HFFc6 (cell line): ENCODE measurements at regions not wholly inside any gene's neighbourhood (a gene's known extent, or its start where the extent isn't known, plus 50 kb on each side); places are given as distances from the start of the nearest gene placed in this dataset.

ENCODE experiments used
- DNase-seq: peaks from one replicate; pipeline ENCODE4 v3.0.0-alpha.2; 2018
- H3K27ac Mint-ChIP-seq: 2 replicates; pipeline ENCODE4 v1.8.0; 2020; ENCODE audit warnings: mild to moderate bottlenecking, mixed read lengths
- H3K27me3 Mint-ChIP-seq: 2 replicates; pipeline ENCODE4 v1.8.0; 2021; ENCODE audit warnings: mild to moderate bottlenecking, moderate library complexity, mixed read lengths; ENCODE audit not compliant: insufficient read depth
- H3K36me3 Mint-ChIP-seq: 2 replicates; pipeline ENCODE4 v1.8.0; 2021; ENCODE audit warnings: low read depth, mixed read lengths
- H3K4me1 Mint-ChIP-seq: 2 replicates; pipeline ENCODE4 v1.8.0; 2020; ENCODE audit warnings: low read depth, mixed read lengths
- H3K4me3 Mint-ChIP-seq: 2 replicates; pipeline ENCODE4 v1.8.0; 2020; ENCODE audit warnings: mild to moderate bottlenecking, moderate library complexity, mixed read lengths
- H3K9me3 Mint-ChIP-seq: 2 replicates; pipeline ENCODE4 v1.8.0; 2020; ENCODE audit warnings: mild to moderate bottlenecking, mixed read lengths
- TF ChIP-seq, protein P1 (sequence below): fragments of 200-600 bp; sonication (generic); IDR thresholded peaks from 2 replicates; pipeline ENCODE4 v1.5.0; 2021; ENCODE audit warnings: antibody characterized with exemption, mild to moderate bottlenecking

DNA sequence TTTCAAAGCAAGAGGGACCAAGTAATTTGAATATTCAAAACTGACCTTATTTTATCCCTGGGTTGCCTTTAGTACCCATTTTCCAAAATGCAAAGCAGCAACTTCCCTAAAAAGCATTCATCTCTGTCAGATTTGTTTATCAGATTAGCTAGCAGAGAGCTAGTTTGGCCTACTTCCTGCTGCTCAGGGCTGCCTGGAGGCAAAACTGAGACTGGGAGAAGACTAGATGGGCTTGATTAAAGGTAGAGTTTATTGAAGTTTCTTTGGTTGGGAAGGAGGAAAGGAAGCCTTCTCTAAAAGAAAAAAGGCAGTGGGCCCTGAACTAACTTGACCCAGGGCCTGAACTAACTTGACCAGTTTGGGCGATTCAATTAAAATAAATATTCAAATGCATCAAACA is 426.1 kb upstream of the FAM98A start:
- Mint-ChIP-seq H3K27ac (no peak overlapping the region), H3K4me3 (no peak overlapping the region), H3K9me3 (peaks cover 25% of the 10 kb centered on the region), H3K36me3 (no peaks in the 10 kb centered on the region), H3K27me3 (no peaks in the 10 kb centered on the region; the same call in 1 of the 2 replicates), H3K4me1 (no peaks in the 10 kb centered on the region)
- TF ChIP-seq, protein P1, sequence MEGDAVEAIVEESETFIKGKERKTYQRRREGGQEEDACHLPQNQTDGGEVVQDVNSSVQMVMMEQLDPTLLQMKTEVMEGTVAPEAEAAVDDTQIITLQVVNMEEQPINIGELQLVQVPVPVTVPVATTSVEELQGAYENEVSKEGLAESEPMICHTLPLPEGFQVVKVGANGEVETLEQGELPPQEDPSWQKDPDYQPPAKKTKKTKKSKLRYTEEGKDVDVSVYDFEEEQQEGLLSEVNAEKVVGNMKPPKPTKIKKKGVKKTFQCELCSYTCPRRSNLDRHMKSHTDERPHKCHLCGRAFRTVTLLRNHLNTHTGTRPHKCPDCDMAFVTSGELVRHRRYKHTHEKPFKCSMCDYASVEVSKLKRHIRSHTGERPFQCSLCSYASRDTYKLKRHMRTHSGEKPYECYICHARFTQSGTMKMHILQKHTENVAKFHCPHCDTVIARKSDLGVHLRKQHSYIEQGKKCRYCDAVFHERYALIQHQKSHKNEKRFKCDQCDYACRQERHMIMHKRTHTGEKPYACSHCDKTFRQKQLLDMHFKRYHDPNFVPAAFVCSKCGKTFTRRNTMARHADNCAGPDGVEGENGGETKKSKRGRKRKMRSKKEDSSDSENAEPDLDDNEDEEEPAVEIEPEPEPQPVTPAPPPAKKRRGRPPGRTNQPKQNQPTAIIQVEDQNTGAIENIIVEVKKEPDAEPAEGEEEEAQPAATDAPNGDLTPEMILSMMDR = no peak
- DNase-seq = no peak

DNA sequence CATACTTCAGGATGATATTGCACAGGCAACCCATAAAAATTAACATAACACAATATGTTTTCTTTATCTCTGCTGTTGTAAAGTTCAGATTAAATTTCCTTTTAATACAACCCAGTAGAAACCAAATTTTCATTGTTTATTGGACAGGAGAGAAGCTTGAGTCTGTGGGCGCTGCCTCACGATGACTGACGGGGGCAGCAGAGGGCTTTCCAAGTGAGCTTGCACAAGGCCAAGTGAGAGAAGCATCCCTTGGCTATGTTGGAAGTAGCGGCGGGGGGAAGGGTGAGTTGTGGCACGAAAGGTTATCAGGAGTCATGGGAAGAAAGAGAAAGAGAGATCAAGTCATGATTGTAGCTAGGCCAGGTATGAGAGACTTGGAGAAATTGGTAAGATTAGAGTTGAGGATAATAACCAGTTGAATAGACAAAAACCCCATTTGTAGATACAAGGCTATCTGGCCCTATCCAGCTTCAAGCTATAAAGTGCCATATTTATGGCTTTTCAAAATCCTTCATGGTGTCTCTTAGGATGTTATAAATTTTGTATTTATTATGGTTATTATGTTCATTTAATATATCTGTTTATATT is 413.7 kb upstream of the FAM98A start:
- Mint-ChIP-seq H3K27ac (no peak overlapping the region), H3K4me3 (no peak overlapping the region), H3K36me3 (no peaks in the 10 kb centered on the region), H3K4me1 (no peaks in the 10 kb centered on the region), H3K9me3 (peaks cover 28% of the 10 kb centered on the region), H3K27me3 (no peaks in the 10 kb centered on the region)
- TF ChIP-seq, protein P1 = peak; percentile 49
- DNase-seq = peak; percentile 17

DNA sequence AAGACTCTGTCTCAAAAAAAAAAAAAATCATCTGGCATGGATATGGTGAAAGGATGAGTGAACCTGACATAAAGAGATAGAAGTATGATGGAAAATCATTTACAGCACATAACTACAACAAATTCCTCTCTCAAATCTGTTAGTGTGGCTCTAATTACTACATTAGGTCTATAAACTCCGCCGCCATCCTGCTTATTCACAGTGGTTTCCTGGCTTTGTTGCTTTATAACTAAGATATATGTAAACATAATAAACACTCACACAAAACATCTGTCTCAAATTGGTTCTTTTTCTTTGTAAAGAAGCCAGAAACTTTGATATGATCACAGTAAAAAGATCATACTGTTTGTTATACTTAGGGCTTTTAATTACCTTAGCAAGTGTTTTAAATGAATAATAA is 412.6 kb upstream of the FAM98A start:
- DNase-seq = no peak
- no peak overlapping the region for H3K4me3 Mint-ChIP-seq
- no peaks in the 10 kb centered on the region for H3K36me3 Mint-ChIP-seq
- H3K27ac Mint-ChIP-seq = no peak overlapping the region
- no peaks in the 10 kb centered on the region for H3K27me3 Mint-ChIP-seq
- TF ChIP-seq, protein P1 = no peak
- H3K9me3 Mint-ChIP-seq = peaks cover 20% of the 10 kb centered on the region
- H3K4me1 Mint-ChIP-seq = no peaks in the 10 kb centered on the region

DNA sequence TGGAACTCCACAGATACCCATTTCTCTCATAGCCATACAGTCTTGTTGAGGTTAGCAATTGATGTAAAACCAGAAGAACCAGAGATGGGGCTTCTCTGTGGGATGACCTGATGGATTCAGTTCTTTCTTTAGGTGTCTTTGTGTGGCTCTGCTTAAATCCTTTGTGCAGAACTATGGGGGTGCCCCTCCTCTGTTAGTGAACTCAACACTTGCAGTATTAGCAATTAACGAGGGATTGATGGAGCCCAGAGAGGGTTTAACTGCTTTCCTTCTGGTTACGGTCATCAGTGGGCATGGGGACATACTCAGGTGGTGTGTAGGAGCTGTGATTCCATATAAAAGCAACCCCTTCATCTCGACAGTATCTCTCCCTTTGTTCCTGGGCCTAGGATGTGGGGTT is 406.8 kb upstream of the FAM98A start:
- Mint-ChIP-seq H3K9me3 (peaks cover 22% of the 10 kb centered on the region), H3K4me1 (no peaks in the 10 kb centered on the region), H3K36me3 (no peaks in the 10 kb centered on the region), H3K27ac (no peak overlapping the region), H3K27me3 (no peaks in the 10 kb centered on the region), H3K4me3 (no peak overlapping the region)
- no peak for DNase-seq
- TF ChIP-seq, protein P1 = no peak

DNA sequence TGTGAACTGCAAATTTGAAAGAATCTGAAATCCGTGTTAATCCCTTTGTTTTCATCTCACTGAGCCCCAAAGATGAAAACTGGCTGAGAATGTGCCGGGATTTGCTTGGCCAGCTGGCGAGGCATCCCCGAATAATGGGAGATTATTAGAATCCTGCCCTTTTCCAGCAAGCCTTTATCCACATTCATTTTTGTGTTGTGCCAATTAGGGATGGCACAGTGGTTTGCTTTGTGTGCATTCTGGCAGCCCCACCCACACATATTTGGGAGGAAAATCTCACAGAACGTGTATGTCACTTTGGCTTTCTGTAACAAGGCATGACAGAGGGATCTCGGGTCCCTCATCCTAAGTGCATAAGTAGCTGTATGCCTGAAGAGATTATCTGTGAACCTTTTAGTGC is 405.8 kb upstream of the FAM98A start:
- no peaks in the 10 kb centered on the region for H3K36me3 Mint-ChIP-seq
- H3K4me1 Mint-ChIP-seq = no peaks in the 10 kb centered on the region
- H3K27me3 Mint-ChIP-seq = no peaks in the 10 kb centered on the region
- peaks cover 31% of the 10 kb centered on the region for H3K9me3 Mint-ChIP-seq
- no peak overlapping the region for H3K4me3 Mint-ChIP-seq
- no peak overlapping the region for H3K27ac Mint-ChIP-seq
- TF ChIP-seq, protein P1 = no peak
- no peak for DNase-seq

DNA sequence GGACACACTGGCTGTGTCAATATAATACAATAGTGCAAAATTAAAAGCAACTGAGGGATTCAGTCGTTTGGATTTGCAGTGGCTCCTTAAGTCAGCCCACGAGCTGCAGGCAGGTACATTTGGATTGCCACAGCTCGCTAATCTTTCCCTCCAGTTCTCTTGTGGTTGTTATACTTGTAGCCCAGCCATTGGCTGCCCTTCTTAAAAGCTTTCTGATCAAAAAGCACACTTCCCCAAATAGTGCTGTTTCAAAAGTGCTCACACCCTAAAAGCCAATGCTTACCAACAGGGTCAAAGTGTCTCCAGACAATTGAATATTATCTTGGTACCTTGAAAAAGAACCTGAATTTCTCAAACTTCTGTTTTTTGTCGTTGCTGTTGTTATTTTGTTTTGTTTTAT is 404.7 kb upstream of the FAM98A start:
- no peaks in the 10 kb centered on the region for H3K27me3 Mint-ChIP-seq
- peaks cover 23% of the 10 kb centered on the region for H3K9me3 Mint-ChIP-seq
- DNase-seq = no peak
- TF ChIP-seq, protein P1 = no peak
- no peaks in the 10 kb centered on the region for H3K4me1 Mint-ChIP-seq
- no peak overlapping the region for H3K27ac Mint-ChIP-seq
- no peaks in the 10 kb centered on the region for H3K36me3 Mint-ChIP-seq
- H3K4me3 Mint-ChIP-seq = no peak overlapping the region
